ENCODE measurements at regions not wholly inside any gene's neighbourhood (a gene's known extent, or its start where the extent isn't known, plus 50 kb on each side); places are given as distances from the start of the nearest gene placed in this dataset.
A peak's percentile ranks its signal among the peaks of the same experiment; 100 is the strongest.

DNA sequence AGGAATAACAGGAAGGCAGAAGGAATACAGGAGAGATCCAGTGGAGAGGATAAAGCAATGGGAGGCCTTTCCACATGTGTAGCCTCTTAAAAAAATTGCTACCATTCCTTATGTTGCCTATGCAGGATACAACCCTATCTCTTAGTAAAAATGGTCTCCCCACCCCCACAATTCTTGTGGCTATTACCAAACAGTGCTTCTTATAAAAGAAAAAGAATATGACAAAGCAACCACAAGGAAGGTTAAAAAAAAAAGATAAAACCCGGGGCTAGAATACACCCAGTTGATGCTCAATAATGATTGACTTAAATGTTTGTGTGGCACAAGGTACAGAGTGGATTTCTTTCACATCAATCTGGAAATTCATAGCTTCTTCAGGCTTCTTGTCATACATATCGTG lies 250.9 kb downstream of the HIVEP2 start:
- no peak for DNase-seq
- no peaks in the 10 kb centered on the region for H3K27me3 ChIP-seq (ENCODE audit: control insufficient read depth, insufficient read depth, low read length)
- H3K36me3 ChIP-seq (replicated peaks; ENCODE audit: control insufficient read depth, insufficient read depth, low read length) = no peaks in the 10 kb centered on the region
- no peak overlapping the region for H3K4me3 ChIP-seq (ENCODE audit: insufficient read depth, low read depth, low read length)

DNA sequence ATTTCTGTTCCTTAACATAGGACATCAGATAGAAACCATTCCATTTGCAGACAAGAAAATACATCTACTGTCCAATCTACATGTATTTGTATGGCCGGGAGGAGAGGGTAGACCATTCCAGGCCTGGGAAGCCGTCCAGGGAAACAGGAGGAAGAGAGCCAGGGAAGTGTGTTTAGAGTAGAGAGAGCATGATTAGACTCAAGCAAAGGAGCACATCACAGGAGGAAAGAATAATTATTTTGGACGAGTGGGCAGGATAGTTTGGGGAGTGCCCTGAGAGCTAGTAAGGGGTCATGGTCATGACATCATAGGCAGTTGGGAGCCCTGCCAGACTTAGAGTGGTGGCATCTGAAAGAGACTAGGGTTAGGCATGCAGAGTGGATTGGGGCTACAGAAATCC lies 250.0 kb downstream of the HIVEP2 start:
- no peak overlapping the region for H3K4me3 ChIP-seq (ENCODE audit: insufficient read depth, low read depth, low read length)
- H3K27me3 ChIP-seq (ENCODE audit: control insufficient read depth, insufficient read depth, low read length) = no peaks in the 10 kb centered on the region
- DNase-seq = no peak
- no peaks in the 10 kb centered on the region for H3K36me3 ChIP-seq (replicated peaks; ENCODE audit: control insufficient read depth, insufficient read depth, low read length)

DNA sequence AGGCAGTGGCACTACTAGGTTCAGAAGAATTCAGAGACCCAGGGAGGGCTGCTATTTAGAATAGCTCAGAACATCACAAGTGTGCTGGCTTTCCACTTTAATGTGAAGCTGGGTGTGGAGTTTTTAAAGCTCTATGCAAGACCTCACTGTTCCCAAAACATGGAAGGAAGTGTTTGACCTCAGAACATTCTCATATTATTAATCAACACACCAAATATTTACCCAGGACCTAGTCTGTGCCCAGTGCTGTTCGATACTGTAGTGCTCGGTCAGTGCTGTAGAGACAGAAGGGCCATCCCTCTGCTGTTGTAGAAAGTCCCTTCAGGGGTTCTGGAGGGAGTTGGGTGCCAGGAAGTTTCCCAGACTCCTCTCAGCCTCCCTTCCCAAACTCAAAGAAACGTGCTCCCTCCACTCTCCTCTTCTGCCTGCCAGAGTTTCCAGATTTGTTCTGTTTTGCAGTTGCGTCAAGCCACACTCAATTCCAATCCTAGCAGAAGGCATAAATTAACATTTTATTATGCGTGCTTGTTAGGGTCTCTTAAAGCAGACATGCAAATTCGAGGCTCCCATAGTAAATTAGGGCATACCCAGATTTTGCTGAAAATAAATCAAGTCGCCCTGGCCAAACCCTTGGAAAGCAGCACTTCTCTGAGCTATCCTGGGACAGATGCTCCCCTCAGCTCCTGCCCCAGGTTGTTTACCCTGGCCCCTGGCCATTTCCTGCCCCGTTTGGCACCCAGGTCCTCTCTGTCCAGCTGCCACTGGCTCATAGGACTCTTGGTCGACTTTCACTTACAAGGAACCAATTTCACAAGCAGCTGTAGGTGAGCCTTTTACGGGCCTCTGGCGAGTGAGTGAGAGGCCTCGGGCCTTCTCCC lies 248.6 kb downstream of the HIVEP2 start:
- Histone ChIP-seq H3K36me3 (replicated peaks; ENCODE audit: control insufficient read depth, insufficient read depth, low read length) (no peaks in the 10 kb centered on the region), H3K27me3 (ENCODE audit: control insufficient read depth, insufficient read depth, low read length) (no peaks in the 10 kb centered on the region), H3K4me3 (ENCODE audit: insufficient read depth, low read depth, low read length) (no peak overlapping the region)
- DNase-seq = no peak

DNA sequence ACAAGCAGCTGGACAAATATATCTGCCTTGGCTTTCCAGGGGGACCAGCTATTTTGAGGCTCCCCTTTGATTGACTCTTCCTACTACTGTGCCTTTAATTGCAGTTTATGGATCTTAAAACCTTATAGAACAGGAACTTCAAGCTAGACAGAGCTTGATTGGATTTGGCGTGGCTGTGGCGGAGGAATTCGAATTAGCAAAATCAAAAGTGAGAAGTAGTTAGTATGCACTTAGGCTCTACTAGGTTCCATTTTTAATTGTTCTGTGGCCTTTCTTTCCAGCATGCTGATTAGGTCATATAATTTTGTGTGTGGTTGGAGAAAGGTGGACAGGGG lies 248.0 kb downstream of the HIVEP2 start:
- H3K4me3 ChIP-seq (ENCODE audit: insufficient read depth, low read depth, low read length) = no peak overlapping the region
- no peaks in the 10 kb centered on the region for H3K27me3 ChIP-seq (ENCODE audit: control insufficient read depth, insufficient read depth, low read length)
- no peak for DNase-seq
- H3K36me3 ChIP-seq (replicated peaks; ENCODE audit: control insufficient read depth, insufficient read depth, low read length) = no peaks in the 10 kb centered on the region

DNA sequence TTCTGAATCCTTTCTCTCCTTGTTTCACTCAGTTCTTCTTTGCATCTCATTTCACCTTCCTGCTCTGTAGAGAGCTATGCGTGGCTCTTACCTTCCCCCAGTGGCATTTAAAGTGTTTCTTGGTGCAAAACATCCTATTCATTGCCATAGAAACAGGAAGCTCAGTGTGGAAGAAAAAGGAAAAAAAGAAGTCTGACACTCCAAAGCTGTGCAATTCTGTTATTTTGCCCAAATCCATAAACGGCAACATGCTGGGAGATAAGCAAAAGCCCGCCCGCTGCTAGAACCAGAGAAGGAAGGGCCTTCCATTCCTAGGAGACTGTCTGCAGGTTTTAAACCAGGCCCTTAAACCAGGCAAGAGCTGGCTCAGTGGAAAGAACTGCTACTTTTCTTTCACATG lies 247.1 kb downstream of the HIVEP2 start:
- DNase-seq = no peak

DNA sequence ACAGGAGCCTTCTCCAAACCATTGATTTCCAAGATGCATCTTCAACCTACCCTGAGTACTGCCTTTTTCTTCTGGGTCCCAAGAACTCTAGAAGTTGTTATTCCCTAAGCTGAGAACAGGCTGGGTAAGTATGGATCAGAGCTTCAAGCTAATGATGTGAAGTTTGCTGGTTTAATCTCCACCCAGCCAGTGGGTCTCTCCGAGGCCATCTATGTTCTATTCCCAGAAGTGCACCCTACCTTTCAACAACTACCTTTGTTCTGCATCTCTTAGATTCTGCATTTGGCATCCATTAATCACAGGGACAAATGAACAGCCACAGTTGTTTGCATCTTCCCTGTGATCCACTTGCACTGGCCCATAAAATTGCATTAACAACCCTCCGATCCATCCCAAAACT lies 246.2 kb downstream of the HIVEP2 start:
- Histone ChIP-seq H3K36me3 (replicated peaks; ENCODE audit: control insufficient read depth, insufficient read depth, low read length) (no peaks in the 10 kb centered on the region), H3K27me3 (ENCODE audit: control insufficient read depth, insufficient read depth, low read length) (no peaks in the 10 kb centered on the region), H3K4me3 (ENCODE audit: insufficient read depth, low read depth, low read length) (no peak overlapping the region)
- peak; percentile 26 for DNase-seq

More for the DNA sequence above, 247.1 kb downstream of the HIVEP2 start:
- Histone ChIP-seq H3K4me3 (ENCODE audit: insufficient read depth, low read depth, low read length) (no peak overlapping the region), H3K36me3 (replicated peaks; ENCODE audit: control insufficient read depth, insufficient read depth, low read length) (no peaks in the 10 kb centered on the region), H3K27me3 (ENCODE audit: control insufficient read depth, insufficient read depth, low read length) (no peaks in the 10 kb centered on the region)

DNA sequence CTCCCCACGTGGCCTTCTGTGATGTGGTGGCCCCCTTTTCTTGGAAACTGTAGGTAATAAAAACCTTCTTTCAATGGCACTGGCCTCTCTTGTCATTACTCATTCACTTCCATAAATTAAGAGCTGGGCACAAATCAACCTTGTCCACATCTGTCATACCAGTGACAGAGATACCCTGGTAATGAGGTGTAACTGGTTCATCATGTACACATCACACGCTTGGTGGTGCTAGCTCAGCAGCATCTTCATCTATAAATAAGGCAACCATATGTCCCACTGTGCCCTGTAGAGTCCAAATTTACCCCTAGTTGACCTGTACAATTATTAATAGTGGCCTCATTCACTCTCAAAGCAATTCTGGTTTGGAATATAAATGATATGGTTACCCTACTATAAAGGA lies 245.6 kb downstream of the HIVEP2 start:
- H3K27me3 ChIP-seq (ENCODE audit: control insufficient read depth, insufficient read depth, low read length) = no peaks in the 10 kb centered on the region
- no peaks in the 10 kb centered on the region for H3K36me3 ChIP-seq (replicated peaks; ENCODE audit: control insufficient read depth, insufficient read depth, low read length)
- H3K4me3 ChIP-seq (ENCODE audit: insufficient read depth, low read depth, low read length) = no peak overlapping the region
- no peak for DNase-seq

DNA sequence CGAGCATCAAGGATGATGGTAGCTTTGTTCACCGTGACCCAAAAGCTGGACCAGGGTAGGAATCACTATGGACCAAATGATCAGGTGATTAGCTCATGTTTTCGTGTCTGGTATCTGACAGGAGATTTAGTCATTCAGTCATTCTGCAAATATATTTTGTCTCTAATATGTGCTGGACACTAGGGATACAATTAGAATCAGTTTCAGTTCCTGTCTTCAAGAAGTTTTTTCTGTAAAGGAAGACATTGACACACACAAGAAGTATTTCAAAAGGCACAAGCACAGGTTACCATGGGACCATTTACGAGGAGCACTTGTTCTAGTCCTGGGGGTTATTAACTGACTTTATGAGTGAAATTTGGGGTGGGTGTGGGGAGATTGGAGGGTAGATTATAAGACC lies 244.9 kb downstream of the HIVEP2 start:
- Histone ChIP-seq H3K27me3 (ENCODE audit: control insufficient read depth, insufficient read depth, low read length) (no peaks in the 10 kb centered on the region), H3K4me3 (ENCODE audit: insufficient read depth, low read depth, low read length) (no peak overlapping the region), H3K36me3 (replicated peaks; ENCODE audit: control insufficient read depth, insufficient read depth, low read length) (no peaks in the 10 kb centered on the region)
- no peak for DNase-seq

DNA sequence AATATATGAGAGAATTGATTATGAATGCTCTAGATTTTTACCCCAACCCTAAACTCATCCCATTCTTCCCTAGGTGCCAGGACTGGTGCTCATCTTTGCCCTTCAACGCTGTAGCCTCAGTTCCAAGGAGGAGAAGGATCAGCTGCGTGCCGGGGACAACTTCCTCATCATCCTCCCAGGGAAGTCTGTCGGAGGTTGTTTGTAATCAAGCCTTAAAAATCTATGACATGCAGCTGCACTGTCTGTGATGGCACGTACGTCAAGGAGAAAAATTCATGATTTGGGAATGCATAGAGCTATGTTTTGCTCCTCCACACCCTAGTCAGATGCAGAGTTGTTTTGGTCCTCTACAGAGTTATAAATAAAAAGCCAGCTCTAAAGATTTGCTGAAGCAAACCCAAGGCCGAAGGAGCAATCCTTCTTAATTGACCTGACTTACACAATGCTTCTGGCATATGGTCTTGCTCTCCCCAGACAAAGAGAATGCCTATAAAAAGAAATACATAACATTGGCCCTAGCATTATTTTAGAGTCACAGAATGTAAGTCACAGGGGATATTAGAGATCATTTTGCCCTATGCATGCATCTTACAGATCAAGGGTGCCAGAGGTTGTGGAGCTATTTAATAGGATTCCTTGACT lies 244.2 kb downstream of the HIVEP2 start:
- H3K36me3 ChIP-seq (replicated peaks; ENCODE audit: control insufficient read depth, insufficient read depth, low read length) = no peaks in the 10 kb centered on the region
- DNase-seq = no peak
- H3K4me3 ChIP-seq (ENCODE audit: insufficient read depth, low read depth, low read length) = no peak overlapping the region
- H3K27me3 ChIP-seq (ENCODE audit: control insufficient read depth, insufficient read depth, low read length) = no peaks in the 10 kb centered on the region
